NOMO-1 (cell line): ENCODE measurements at regions not wholly inside any gene's neighbourhood (a gene's known extent, or its start where the extent isn't known, plus 50 kb on each side); places are given as distances from the start of the nearest gene placed in this dataset.

ENCODE experiments used
- DNase-seq, 2 experiments: peaks; one replicate each; lab custom pipeline; 2025; ENCODE audit not compliant: unreplicated experiment in 2 of 2; lab: John Stamatoyannopoulos, UW

GRCh38 chr14:39948235-39948634 lies 516.0 kb upstream of the FBXO33 start:
- no peak for DNase-seq

GRCh38 chr14:39946807-39947206 lies 514.6 kb upstream of the FBXO33 start:
- no peak for DNase-seq

- no peak for DNase-seq
Observed at GRCh38 chr14:39939023-39939422, 506.8 kb upstream of the FBXO33 start.

- no peak for DNase-seq
Observed at GRCh38 chr14:39912192-39913100, 480.2 kb upstream of the FBXO33 start.

DNA sequence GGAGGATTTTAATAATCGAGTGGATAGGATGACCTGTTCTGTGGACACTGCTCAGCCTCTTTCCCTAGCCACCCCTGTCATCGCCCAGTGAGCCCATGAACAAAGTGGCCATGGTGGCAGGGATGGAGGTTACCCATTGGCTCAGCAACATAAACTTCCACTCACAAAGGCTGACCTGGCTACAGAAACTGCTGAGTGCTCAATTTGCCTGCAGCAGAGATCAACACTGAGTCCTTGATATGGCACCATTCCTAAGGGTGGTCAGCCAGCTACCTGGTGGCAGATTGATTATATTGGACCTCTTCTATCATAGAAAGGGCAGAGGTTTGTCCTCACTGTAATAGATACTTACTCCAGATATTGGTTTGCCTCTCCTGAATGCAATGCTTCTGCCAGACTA lies 465.4 kb upstream of the FBXO33 start:
- DNase-seq: no peak

DNA sequence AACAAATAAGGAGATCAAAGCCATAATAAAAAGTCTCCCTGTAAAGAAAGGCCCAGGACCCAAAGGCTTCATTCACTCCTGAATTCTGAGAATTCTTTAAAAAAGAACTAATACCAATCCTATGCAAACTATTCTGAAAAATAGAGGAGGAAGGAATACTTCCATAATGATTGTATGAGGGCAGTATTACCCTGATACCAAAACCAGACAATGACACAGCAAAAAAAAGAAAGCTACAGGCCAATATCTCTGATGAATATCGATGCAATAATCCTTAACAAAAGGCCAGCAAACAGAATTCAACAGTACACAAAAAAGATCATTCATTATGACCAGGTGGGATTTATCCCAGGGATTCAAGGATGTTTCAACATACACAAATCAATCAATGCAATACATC lies 457.8 kb upstream of the FBXO33 start:
- DNase-seq: no peak

DNA sequence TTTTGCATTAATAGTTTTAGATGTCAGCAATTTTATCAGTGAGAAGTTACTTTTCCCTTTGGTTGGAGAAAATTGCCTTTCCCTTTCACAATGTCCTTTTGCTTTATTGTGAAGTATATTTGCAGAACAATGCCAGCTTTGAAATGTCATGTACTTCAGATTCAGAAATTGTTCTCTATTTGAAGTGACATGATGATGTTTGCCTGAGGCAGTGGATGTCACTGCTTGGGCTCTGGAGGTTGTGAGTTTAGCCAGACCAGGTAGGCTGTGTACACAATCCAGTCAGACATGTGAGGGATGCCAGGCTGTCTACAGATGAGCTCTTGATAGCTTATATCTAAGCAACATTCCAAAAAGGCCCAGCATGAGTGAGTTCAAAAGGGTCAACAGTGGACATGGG lies 451.9 kb upstream of the FBXO33 start:
- DNase-seq: no peak

GRCh38 chr14:39880965-39881364 lies 448.7 kb upstream of the FBXO33 start:
- DNase-seq: no peak

GRCh38 chr14:39880106-39880695 lies 448.0 kb upstream of the FBXO33 start:
- DNase-seq: no peak

DNA sequence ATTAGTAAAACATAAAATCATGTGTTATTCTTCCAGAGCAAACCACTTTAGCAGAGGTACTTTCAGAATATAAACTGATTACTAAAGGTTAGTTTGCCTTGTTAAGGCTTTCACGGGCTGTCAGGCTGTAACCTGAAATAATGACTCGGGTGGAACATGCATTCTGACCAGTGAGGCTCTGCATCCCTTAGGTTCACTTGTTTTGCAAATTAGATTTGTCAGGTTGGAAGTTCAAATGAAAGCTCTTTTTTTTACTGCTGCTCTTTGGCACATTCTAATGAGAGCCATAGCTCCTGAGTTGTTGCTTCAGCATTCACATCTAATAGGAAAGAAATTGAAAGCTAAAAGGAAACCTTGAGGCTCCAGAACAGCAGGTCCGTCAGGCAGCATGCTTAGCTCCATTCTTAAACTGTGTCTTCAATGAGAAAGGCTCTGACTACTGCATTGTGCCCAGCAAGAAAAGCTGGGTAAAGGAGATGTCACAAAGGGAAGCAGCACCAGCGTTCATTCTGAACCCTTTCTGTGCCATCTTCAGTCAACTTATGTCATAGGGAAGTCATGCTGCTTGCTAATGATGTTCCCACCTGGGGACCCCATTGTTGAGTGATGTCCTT lies 445.5 kb upstream of the FBXO33 start:
- DNase-seq: no peak

- DNase-seq: no peak
Observed at GRCh38 chr14:39876916-39877315, 444.7 kb upstream of the FBXO33 start.

- DNase-seq: no peak
Observed at GRCh38 chr14:39875028-39875427, 442.8 kb upstream of the FBXO33 start.

- DNase-seq: no peak
Observed at GRCh38 chr14:39873791-39874190, 441.6 kb upstream of the FBXO33 start.

DNA sequence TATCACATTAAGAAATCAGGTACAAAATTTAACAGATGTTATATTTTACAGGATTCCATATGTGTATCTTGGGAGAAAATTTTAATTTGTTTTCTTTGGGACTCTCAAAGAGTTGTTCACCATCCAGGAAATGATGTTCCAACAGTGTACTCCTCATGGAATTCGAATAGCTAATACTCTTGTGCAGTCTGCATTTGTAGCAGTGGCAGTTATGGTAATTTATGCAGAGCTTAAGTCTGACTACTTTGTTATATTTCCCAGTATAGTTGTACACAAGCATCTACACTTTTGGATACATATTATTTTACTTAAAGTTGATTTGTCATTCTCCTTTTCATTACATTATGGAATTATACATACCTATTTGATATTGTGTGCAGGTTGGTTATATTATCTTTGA lies 436.7 kb upstream of the FBXO33 start:
- DNase-seq: no peak

- no peak for DNase-seq
Observed at GRCh38 chr14:39868251-39868650, 436.0 kb upstream of the FBXO33 start.

DNA sequence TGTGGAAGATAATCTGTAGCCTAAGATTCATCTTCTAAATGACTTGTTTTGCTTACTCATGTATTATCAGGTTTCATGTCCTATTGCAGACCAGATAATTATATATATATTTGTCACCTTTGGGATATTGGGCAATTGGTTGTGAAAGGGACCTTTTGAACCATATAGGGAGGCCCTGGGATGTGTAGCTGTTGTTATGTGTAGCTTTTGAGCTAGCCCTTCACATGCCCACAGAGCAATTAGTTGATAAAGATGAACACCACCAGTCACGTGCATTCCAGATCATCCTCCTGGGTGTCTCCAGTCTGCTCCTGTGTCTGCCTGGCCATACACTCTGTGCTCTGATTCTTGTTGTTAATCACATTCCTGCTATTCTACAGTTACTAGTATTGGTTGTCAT lies 431.2 kb upstream of the FBXO33 start:
- DNase-seq: no peak

DNA sequence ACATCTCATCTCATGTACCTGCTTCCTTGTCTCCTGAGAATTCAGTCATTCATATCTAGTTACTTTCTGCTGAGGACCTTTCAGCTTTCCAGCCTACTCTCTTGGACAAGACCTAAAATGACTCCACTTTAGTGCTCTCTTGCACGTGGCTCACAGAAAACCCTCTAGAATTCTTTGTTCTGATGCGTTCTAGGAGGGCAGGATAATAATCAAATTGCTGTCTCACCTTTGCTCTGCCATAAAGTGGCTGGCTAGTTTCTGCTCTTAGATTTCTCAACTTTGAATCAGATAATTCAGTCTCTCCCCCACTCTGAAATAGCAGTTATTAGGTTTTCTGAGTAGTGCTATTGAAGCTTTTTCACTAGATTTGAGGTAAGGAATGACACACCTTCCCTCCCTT lies 429.5 kb upstream of the FBXO33 start:
- DNase-seq: no peak

DNA sequence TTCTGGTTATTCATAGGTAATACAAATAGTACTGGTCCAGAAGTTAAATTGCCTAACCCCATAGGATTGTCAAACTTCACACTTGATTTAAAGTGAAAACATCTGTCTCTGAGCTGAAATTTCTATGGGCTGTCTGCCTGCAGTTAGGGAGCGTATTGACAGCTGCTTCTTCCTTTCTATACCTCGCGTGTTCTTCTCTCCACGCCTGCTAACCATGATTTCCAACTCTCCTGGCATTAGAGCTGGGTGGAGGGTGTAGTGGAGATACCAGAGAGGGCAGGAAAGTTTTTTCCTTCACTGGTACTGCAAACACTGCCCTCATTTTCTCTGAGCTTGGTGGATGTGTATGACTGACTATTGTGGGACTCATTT lies 429.0 kb upstream of the FBXO33 start:
- DNase-seq: no peak

DNA sequence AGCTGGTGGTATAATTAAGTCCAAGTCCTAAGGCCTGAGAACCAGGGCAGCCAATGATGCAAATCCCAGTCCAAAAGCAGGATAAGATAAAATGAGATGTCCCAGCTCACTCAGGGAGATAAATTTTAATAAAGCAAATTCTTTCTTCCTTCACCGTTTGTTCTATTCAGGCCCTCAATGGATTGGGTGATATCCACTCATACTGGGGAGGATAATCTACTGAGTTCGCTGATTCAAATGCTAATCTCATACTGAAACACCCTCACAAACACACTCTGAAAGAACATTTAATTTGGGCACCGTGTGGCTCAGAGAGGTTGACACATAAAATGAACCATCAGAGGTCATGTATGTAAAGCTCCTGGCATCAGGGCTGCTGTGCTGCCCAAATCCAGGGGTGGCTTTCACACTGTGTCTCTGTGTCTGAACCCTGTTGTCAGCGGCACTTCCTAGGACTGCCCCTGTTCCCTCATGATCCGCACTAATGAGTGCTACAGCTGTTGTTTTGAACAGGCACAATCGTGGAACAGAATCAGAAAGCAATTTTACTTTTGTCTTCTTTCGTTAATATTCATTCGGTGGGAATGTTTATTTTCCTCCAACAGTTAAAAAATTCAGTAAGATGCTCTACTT lies 428.5 kb upstream of the FBXO33 start:
- DNase-seq: no peak

- no peak for DNase-seq
Observed at GRCh38 chr14:39859314-39859713, 427.1 kb upstream of the FBXO33 start.

GRCh38 chr14:39857376-39858055 lies 425.3 kb upstream of the FBXO33 start:
- no peak for DNase-seq
